ENCODE measurements at regions not wholly inside any gene's neighbourhood (a gene's known extent, or its start where the extent isn't known, plus 50 kb on each side); places are given as distances from the start of the nearest gene placed in this dataset.
"Not testable (repeated sequence)": the region's sequence is repeated elsewhere in the genome, so short reads cannot be mapped to it uniquely, and the experiment has no call there.

GRCh38 chr12:92061061-92061460 lies 84.6 kb downstream of the BTG1 start:
- no peak for DNase-seq (ENCODE audit: low read depth)

GRCh38 chr12:92059960-92060359 lies 85.7 kb downstream of the BTG1 start:
- DNase-seq (ENCODE audit: low read depth), result no peak

GRCh38 chr12:92058664-92059063 lies 87.0 kb downstream of the BTG1 start:
- DNase-seq (ENCODE audit: low read depth), result no peak

GRCh38 chr12:92056756-92057155 lies 88.9 kb downstream of the BTG1 start:
- not testable (repeated sequence) for DNase-seq (ENCODE audit: low read depth)

GRCh38 chr12:92056290-92056689 lies 89.4 kb downstream of the BTG1 start:
- no peak for DNase-seq (ENCODE audit: low read depth)

GRCh38 chr12:92055877-92056276 lies 89.8 kb downstream of the BTG1 start:
- DNase-seq (ENCODE audit: low read depth), result peak; percentile 28

- DNase-seq (ENCODE audit: low read depth), result no peak
These were observed 94.2 kb downstream of the BTG1 start for GRCh38 chr12:92051441-92051840.

GRCh38 chr12:92049403-92049802 lies 96.2 kb downstream of the BTG1 start:
- no peak for DNase-seq (ENCODE audit: low read depth)

- DNase-seq (ENCODE audit: low read depth), result no peak
These were observed 98.2 kb downstream of the BTG1 start for GRCh38 chr12:92047393-92047826.

- no peak for DNase-seq (ENCODE audit: low read depth)
These were observed 98.9 kb downstream of the BTG1 start for GRCh38 chr12:92046557-92047392.

GRCh38 chr12:92045852-92046251 lies 99.8 kb downstream of the BTG1 start:
- DNase-seq (ENCODE audit: low read depth), result no peak

- no peak for DNase-seq (ENCODE audit: low read depth)
These were observed 101.2 kb downstream of the BTG1 start for GRCh38 chr12:92044435-92044834.

GRCh38 chr12:92042791-92043531 lies 102.7 kb downstream of the BTG1 start:
- DNase-seq (ENCODE audit: low read depth), result no peak

GRCh38 chr12:92041742-92042141 lies 103.9 kb downstream of the BTG1 start:
- no peak for DNase-seq (ENCODE audit: low read depth)

- no peak for DNase-seq (ENCODE audit: low read depth)
These were observed 106.6 kb downstream of the BTG1 start for GRCh38 chr12:92039046-92039445.

- DNase-seq (ENCODE audit: low read depth), result no peak
These were observed 107.2 kb downstream of the BTG1 start for GRCh38 chr12:92038476-92038875.

- no peak for DNase-seq (ENCODE audit: low read depth)
These were observed 108.7 kb downstream of the BTG1 start for GRCh38 chr12:92036771-92037453.

- no peak for DNase-seq (ENCODE audit: low read depth)
These were observed 109.5 kb downstream of the BTG1 start for GRCh38 chr12:92036061-92036620.

- no peak for DNase-seq (ENCODE audit: low read depth)
These were observed 110.2 kb downstream of the BTG1 start for GRCh38 chr12:92035477-92035876.

GRCh38 chr12:92034858-92035401 lies 110.7 kb downstream of the BTG1 start:
- DNase-seq (ENCODE audit: low read depth), result peak; percentile 23

- no peak for DNase-seq (ENCODE audit: low read depth)
These were observed 111.6 kb downstream of the BTG1 start for GRCh38 chr12:92034083-92034482.

GRCh38 chr12:92032965-92033364 lies 112.7 kb downstream of the BTG1 start:
- no peak for DNase-seq (ENCODE audit: low read depth)

Measured in activated T-helper 1 cell treated with Interleukin-2 at 50 U/mL for 16 hours (primary cell).